NCI-H2171 treated with DMSO at 0.1 percent for 48 hours (cell line): ENCODE measurements at regions not wholly inside any gene's neighbourhood (a gene's known extent, or its start where the extent isn't known, plus 50 kb on each side); places are given as distances from the start of the nearest gene placed in this dataset.

Experiments used
- DNase-seq: peaks from one replicate; lab custom pipeline; 2025; lab: John Stamatoyannopoulos, UW

DNA sequence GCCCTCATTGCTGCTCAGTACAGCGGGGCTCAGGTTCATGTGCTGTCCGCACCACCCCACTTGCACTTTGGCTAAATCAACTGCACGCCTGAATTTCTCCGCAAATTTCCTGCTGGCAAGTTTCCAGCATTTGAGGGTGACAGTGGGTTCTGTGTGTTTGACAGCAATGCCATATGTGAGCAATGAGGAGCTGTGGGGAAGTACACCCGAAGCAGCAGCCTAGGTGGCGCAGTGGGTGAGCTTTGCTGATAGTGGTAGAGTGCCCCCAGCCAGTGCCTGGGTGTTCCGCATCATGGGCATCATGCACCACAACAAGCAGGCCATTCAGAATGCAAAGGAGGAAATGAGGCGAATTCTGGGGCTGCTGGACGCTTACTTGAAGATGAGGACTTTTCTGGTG, 103.9 kb upstream of the POT1 start:
- peak; percentile 34 for DNase-seq

DNA sequence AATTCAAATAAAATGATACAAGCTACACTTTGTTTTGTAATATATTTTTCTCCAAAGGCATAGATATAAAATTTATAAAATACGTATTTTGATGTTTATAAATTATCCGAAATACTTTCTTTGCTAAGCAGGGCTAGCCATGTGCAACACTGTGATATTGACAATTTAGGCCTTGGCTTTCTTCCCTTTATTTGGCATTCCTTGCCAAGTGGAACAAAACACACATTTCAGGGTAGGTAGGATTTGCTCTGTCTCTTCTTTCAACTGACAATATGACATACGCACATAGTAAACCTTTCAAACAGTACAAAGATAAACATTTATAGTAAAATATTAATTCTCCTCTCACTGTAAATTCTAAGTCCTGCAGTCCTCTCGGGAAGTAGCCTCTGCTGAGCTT, 103.3 kb upstream of the POT1 start:
- no peak for DNase-seq

DNA sequence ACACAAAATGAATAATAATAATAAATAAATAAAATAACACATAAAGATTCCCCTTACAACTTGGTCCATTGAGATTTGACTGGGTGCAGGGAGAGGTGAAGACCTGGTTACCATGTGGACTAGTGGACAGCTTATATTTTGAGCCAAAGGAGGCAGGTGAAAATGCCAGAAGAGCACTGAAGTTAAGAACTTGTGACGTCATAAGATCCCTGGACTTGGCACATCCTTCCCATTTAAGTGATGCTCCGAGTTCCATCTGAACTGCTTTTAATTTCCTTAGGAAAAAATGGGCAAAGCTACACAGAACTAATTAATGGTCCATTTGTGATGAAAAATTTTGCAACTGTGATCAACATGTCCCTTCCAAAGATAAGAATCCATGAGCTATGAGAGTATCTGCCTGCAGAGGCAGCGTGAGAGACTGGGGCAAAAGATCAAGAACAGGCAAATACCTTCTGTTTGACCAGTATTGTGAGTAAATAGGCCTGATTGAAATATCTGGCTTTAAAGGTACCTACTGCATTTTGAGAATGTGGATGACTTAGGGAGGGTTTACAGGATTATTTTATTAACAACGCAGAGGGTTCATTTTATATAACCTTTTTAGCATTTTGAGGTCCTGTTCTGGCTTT, 101.2 kb upstream of the POT1 start:
- DNase-seq, result no peak

DNA sequence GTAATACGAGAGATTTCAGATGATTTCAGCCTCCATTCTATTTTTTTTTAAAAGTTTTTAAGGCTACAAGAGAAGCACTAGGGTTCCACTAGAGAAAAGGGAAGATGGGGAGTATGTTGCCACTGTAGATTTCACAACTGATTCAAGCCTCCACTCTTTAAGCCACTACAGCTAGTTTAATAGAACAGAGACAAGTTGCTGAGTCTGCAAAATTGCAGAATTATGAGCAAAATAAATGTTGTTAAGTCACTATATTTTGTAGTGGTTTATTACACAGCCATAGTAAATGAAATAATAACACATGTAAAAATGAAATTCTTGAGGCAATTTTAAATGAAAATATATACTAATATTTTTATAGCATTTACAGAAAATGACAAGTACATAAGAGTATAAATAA, 96.0 kb upstream of the POT1 start:
- peak; percentile 2 for DNase-seq

DNA sequence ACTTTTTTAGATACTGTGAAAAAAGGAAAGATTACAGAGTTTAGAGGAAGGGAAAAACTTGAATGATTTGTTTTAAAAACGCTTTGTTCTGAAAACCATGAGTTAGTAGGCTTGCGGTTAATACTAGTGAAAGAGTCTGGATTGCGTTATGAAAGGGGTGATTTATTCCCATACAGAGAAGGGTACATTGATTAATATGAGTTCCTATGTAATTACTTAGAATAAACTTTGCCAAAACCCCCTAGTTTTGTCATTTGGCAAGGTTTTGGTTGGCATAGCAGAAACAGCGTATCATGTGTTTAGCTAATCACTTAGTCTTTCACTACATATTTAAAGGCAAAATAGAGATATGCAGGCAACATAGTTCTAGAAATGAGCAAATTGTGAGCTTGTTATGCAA, 91.2 kb upstream of the POT1 start:
- no peak for DNase-seq

DNA sequence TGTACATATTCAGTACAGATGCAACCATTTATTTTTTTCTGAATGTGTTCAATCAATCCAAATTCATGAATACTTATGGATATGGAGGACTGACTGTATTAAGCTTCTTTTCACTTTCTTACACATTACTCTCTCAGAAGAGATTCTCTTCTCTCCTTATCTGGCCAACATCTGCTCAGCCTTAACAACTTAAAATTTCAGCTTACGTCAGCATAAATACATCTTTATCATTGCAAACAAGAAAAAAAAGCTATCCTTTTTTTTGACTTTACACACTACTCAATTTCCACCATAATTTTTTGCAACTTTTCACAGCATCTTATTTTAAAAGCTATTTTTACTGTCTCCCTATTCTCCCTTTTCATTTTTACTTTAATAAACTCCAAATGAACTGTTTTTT, 80.9 kb upstream of the POT1 start:
- no peak for DNase-seq

DNA sequence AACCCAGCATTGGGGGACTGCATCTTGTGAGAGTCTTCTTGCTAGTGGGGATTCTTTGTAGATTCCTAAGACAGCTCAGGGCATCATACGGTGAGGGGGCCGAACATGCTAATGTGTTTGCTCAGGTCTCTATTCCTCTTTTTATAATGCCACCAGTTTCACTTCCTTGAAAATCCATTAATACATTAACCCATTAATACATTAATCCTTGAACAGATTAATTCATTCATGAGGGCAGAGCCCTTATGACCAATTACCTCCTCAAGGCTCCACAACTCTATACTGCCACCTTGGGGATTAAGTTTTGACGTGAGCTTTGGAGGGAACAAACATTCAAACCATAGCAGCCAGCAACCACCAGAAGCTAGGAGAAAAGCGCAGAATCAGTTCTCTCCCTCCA, 67.2 kb upstream of the POT1 start:
- DNase-seq, result no peak

DNA sequence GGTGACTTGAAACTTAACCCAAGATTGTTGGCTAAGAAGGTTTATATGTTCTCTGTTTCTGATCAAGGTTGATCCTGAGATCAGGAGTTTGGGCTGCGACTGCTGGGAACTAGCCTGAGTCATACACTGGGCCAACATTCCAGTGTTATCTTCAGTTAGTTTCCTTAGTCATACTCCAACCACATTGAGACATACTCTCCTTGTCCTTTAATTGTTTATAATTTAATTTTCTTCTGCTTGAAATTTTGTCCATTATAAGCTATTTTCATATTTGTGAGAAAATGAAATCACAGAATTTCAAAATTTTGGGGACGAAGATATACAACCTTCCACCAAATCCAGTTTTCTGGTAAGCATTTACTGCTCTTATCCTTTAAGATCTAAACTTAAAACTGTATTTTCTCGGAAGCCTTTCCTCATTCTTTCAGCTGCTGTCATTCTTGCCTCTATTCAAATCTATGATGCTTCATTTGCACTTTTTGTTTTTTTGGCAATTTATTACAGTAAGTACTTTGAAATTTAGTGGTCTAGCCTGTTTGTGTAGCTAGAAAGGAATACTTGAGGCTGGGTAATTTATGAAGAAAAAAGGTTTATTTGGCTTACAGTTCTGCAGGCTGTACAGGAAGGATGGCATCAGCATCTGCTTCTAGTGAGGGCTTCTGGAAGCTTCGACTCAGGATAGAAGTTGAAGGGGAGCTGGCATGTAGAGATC, 63.4 kb upstream of the POT1 start:
- no peak for DNase-seq

DNA sequence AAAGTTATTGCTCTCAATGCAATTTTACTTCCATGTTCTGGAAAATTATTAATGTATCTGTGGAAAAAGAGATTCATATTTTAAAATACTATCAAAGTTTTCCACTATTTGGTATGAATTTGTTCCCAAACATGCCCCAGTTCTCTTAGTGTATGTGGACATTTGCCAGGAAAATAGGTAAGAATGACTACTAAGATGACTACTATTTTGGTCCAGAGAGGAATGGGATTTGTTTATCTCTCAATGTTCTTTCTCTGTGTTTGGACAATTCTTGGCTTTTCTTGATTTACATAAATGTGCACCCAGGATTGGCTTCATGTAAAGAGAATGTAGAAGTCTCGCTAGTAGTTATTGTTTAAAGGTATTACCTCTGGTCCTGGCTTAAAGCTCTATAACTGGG, 60.3 kb upstream of the POT1 start:
- no peak for DNase-seq
